ENCODE measurements at regions not wholly inside any gene's neighbourhood (a gene's known extent, or its start where the extent isn't known, plus 50 kb on each side); places are given as distances from the start of the nearest gene placed in this dataset.
A peak's percentile ranks its signal among the peaks of the same experiment; 100 is the strongest.
"Not testable (repeated sequence)": the region's sequence is repeated elsewhere in the genome, so short reads cannot be mapped to it uniquely, and the experiment has no call there.

- DNase-seq (ENCODE audit: low spot score) = not testable (repeated sequence)
These were observed 51.5 kb upstream of the MUC20 start for GRCh38 chr3:195669310-195669709.

GRCh38 chr3:195668131-195668766, 52.5 kb upstream of the MUC20 start:
- not testable (repeated sequence) for DNase-seq (ENCODE audit: low spot score)

- DNase-seq (ENCODE audit: low spot score) = not testable (repeated sequence)
These were observed 55.5 kb upstream of the MUC20 start for GRCh38 chr3:195665311-195665710.

- DNase-seq (ENCODE audit: low spot score) = not testable (repeated sequence)
These were observed 56.6 kb upstream of the MUC20 start for GRCh38 chr3:195664131-195664530.

- not testable (repeated sequence) for DNase-seq (ENCODE audit: low spot score)
These were observed 61.6 kb upstream of the MUC20 start for GRCh38 chr3:195659136-195659533.

- DNase-seq (ENCODE audit: low spot score) = not testable (repeated sequence)
These were observed 62.2 kb upstream of the MUC20 start for GRCh38 chr3:195658381-195659135.

- peak; percentile 44 for DNase-seq (ENCODE audit: low spot score)
These were observed 63.1 kb upstream of the MUC20 start for GRCh38 chr3:195657475-195658372.

- not testable (repeated sequence) for DNase-seq (ENCODE audit: low spot score)
These were observed 64.7 kb upstream of the MUC20 start for GRCh38 chr3:195656091-195656490.

- not testable (repeated sequence) for DNase-seq (ENCODE audit: low spot score)
These were observed 66.0 kb upstream of the MUC20 start for GRCh38 chr3:195654746-195655145.

GRCh38 chr3:195654138-195654537, 66.6 kb upstream of the MUC20 start:
- DNase-seq (ENCODE audit: low spot score) = not testable (repeated sequence)

GRCh38 chr3:195653641-195654040, 67.1 kb upstream of the MUC20 start:
- peak; percentile 4 for DNase-seq (ENCODE audit: low spot score)

GRCh38 chr3:195647912-195648702, 64.4 kb upstream of the APOD start:
- not testable (repeated sequence) for DNase-seq (ENCODE audit: low spot score)

- DNase-seq (ENCODE audit: low spot score) = not testable (repeated sequence)
These were observed 62.1 kb upstream of the APOD start for GRCh38 chr3:195645872-195646271.

GRCh38 chr3:195643245-195643644, 59.5 kb upstream of the APOD start:
- not testable (repeated sequence) for DNase-seq (ENCODE audit: low spot score)

GRCh38 chr3:195642311-195642710, 58.6 kb upstream of the APOD start:
- not testable (repeated sequence) for DNase-seq (ENCODE audit: low spot score)

- DNase-seq (ENCODE audit: low spot score) = not testable (repeated sequence)
These were observed 54.7 kb upstream of the APOD start for GRCh38 chr3:195638456-195638855.

GRCh38 chr3:195637473-195638233, 53.9 kb upstream of the APOD start:
- not testable (repeated sequence) for DNase-seq (ENCODE audit: low spot score)

- DNase-seq (ENCODE audit: low spot score) = not testable (repeated sequence)
These were observed 53.3 kb upstream of the APOD start for GRCh38 chr3:195637011-195637410.

GRCh38 chr3:195635898-195636685, 52.4 kb upstream of the APOD start:
- peak; percentile 22 for DNase-seq (ENCODE audit: low spot score)
